IMR-90 (cell line): ENCODE measurements at regions not wholly inside any gene's neighbourhood (a gene's known extent, or its start where the extent isn't known, plus 50 kb on each side); places are given as distances from the start of the nearest gene placed in this dataset.

Experiments
- ATAC-seq: fragments of 200-7000 bp; cut with Tn5 transposase; 2 replicates; pipeline ENCODE4 v1.9.1; 2020; ENCODE audit warnings: low read depth, mild to moderate bottlenecking, moderate library complexity
- BruUV-seq: library from RNA; stranded (reverse); fragments of 400-500 nt; replicated peaks from 2 replicates; lab custom pipeline; 2021; lab: Mats Ljungman, UMichigan
- CTCF ChIA-PET: fragments of 300-600 bp; formaldehyde crosslinking; extraction: SDS; loops from one replicate; lab custom pipeline; 2021; ENCODE audit warnings: antibody characterized with exemption; lab: Yijun Ruan, JAX
- POLR2A ChIA-PET: fragments of 300-600 bp; sonication (Branson Sonifier 250); formaldehyde crosslinking; loops from one replicate; lab custom pipeline; 2022; ENCODE audit warnings: antibody characterized with exemption; ENCODE audit not compliant: unreplicated experiment; lab: Charles Lee
- DNase-seq: peaks from one replicate; pipeline ENCODE4 v3.0.0; 2013
- H2AFZ ChIP-seq: replicated peaks from 2 replicates; pipeline ENCODE3; 2013; ENCODE audit warnings: low read length, mild to moderate bottlenecking; ENCODE audit not compliant: poor library complexity
- H2AK5ac ChIP-seq: 2 replicates; pipeline ENCODE4 v1.6.1; 2013; ENCODE audit warnings: low read depth, low read length, inconsistent platforms
- H2AK9ac ChIP-seq: replicated peaks from 2 replicates; pipeline ENCODE3; 2013; ENCODE audit warnings: mild to moderate bottlenecking, low read depth, low read length, moderate library complexity; ENCODE audit not compliant: poor library complexity
- H2BK120ac ChIP-seq: 2 replicates; pipeline ENCODE4 v1.6.1; 2013; ENCODE audit warnings: low read depth, low read length, inconsistent platforms
- H2BK15ac ChIP-seq: 3 replicates; pipeline ENCODE4 v1.6.1; 2013; ENCODE audit warnings: low read depth, low read length, inconsistent platforms
- H2BK20ac ChIP-seq: 2 replicates; pipeline ENCODE4 v1.6.1; 2013; ENCODE audit warnings: low read depth, mild to moderate bottlenecking, inconsistent platforms, low read length, moderate library complexity
- H2BK5ac ChIP-seq: 2 replicates; pipeline ENCODE4 v1.6.1; 2013; ENCODE audit warnings: mild to moderate bottlenecking, low read depth, low read length, inconsistent platforms; ENCODE audit not compliant: poor library complexity, severe bottlenecking
- H3K14ac ChIP-seq: replicated peaks from 2 replicates; pipeline ENCODE4 v1.6.1; 2013; ENCODE audit warnings: low read depth, low read length, inconsistent platforms
- H3K18ac ChIP-seq: 2 replicates; pipeline ENCODE4 v1.6.1; 2013; ENCODE audit warnings: low read depth, low read length, control low read depth
- H3K23ac ChIP-seq: 2 replicates; pipeline ENCODE4 v1.6.1; 2013; ENCODE audit warnings: low read depth, low read length, inconsistent platforms
- H3K27ac ChIP-seq: 2 replicates; pipeline ENCODE4 v1.5.1; 2013; ENCODE audit warnings: mild to moderate bottlenecking, control low read depth, low read length; ENCODE audit not compliant: insufficient read depth
- H3K27me3 ChIP-seq: 2 replicates; pipeline ENCODE4 v1.6.1; 2013; ENCODE audit warnings: low read length; ENCODE audit not compliant: control insufficient read depth, insufficient read depth
- H3K36me3 ChIP-seq: 2 replicates; pipeline ENCODE4 v1.6.1; 2013; ENCODE audit warnings: low read length, mixed read lengths; ENCODE audit not compliant: control insufficient read depth, insufficient read depth
- H3K4ac ChIP-seq: 2 replicates; pipeline ENCODE4 v1.6.1; 2013; ENCODE audit warnings: low read depth, low read length, inconsistent platforms
- H3K4me1 ChIP-seq: 2 replicates; pipeline ENCODE4 v1.6.1; 2013; ENCODE audit warnings: low read length, mixed read lengths; ENCODE audit not compliant: control insufficient read depth, insufficient read depth
- H3K4me2 ChIP-seq: 2 replicates; pipeline ENCODE4 v1.6.1; 2013; ENCODE audit warnings: low read depth, mild to moderate bottlenecking, control low read depth, low read length, moderate library complexity
- H3K4me3 ChIP-seq: 2 replicates; pipeline ENCODE4 v1.5.1; 2013; ENCODE audit warnings: low read depth, mild to moderate bottlenecking, control low read depth, low read length, moderate library complexity; ENCODE audit not compliant: insufficient read depth
- H3K56ac ChIP-seq: 2 replicates; pipeline ENCODE4 v1.6.1; 2013; ENCODE audit warnings: low read length, inconsistent platforms; ENCODE audit not compliant: insufficient read depth; ENCODE audit errors: extremely low read depth
- H3K79me1 ChIP-seq, 2 experiments: 2 replicates each; pipeline ENCODE4 v1.6.1; 2013; ENCODE audit warnings: low read length in 2 of 2, inconsistent platforms in 1 of 2, low read depth in 1 of 2
- H3K9ac ChIP-seq: 2 replicates; pipeline ENCODE4 v1.6.1; 2013; ENCODE audit warnings: low read depth, low read length, control low read depth
- H3K9me1 ChIP-seq: 2 replicates; pipeline ENCODE4 v1.6.1; 2013; ENCODE audit warnings: low read length, inconsistent platforms; ENCODE audit not compliant: insufficient read depth
- H3K9me3 ChIP-seq: 2 replicates; pipeline ENCODE4 v1.6.1; 2013; ENCODE audit warnings: low read length; ENCODE audit not compliant: control insufficient read depth, insufficient read depth
- H4K20me1 ChIP-seq: 2 replicates; pipeline ENCODE4 v1.6.1; 2013; ENCODE audit warnings: low read length, inconsistent platforms; ENCODE audit not compliant: insufficient read depth
- H4K5ac ChIP-seq: 2 replicates; pipeline ENCODE4 v1.6.1; 2013; ENCODE audit warnings: mild to moderate bottlenecking, low read depth, low read length, control low read depth
- H4K8ac ChIP-seq, 2 experiments: 2 replicates each; pipeline ENCODE4 v1.6.1; 2013; ENCODE audit warnings: low read depth in 2 of 2, low read length in 2 of 2, control low read depth in 1 of 2, inconsistent platforms in 1 of 2
- H4K91ac ChIP-seq: 2 replicates; pipeline ENCODE4 v1.6.1; 2013; ENCODE audit warnings: low read depth, low read length, inconsistent platforms; ENCODE audit not compliant: insufficient read depth
- MAFK ChIP-seq: IDR thresholded peaks from 2 replicates; pipeline ENCODE4 v1.6.1; 2012; ENCODE audit warnings: low read depth, low read length, improper control_type of control experiment
- MAZ ChIP-seq: IDR thresholded peaks from 2 replicates; pipeline ENCODE4 v1.6.1; 2012; ENCODE audit warnings: low read depth, mild to moderate bottlenecking, low read length, improper control_type of control experiment, moderate library complexity, borderline replicate concordance
- RFX5 ChIP-seq: IDR thresholded peaks from 2 replicates; pipeline ENCODE4 v1.8.0; 2012; ENCODE audit warnings: low read depth, mild to moderate bottlenecking, low read length, moderate library complexity
- SMC3 ChIP-seq: fragments of 150-350 bp; IDR thresholded peaks from 2 replicates; pipeline ENCODE4 v1.6.1; 2016; ENCODE audit warnings: low read depth, mild to moderate bottlenecking, antibody characterized with exemption, low read length, moderate library complexity
- WGBS, 2 experiments: methylation state at CpG; one replicate each; pipeline versions ENCODE4 v1.1.5 to v1.1.7; 2013; ENCODE audit warnings: missing lambda C conversion rate in 2 of 2; ENCODE audit not compliant: insufficient read length in 1 of 2; ENCODE audit errors: extremely low coverage in 2 of 2; 5-methylcytosine and 5-hydroxymethylcytosine counted together
- dilution Hi-C: fragments of 300-500 bp; cut with HindIII; formaldehyde crosslinking; loops from one replicate; pipeline ENCODE4 v1.14.3; 2018; ENCODE audit warnings: low sequenced_read_pairs; ENCODE audit not compliant: unreplicated experiment
- in situ Hi-C: fragments of 300-500 bp; cut with MboI; formaldehyde crosslinking; loops from 3 replicates; pipeline ENCODE4 v1.14.3; 2019; ENCODE audit warnings: low sequenced_read_pairs, inconsistent platforms, mixed read lengths
- intact Hi-C: fragments of 100-400 bp; cut with micrococcal nuclease; formaldehyde crosslinking; loops from 2 replicates; pipeline ENCODE4 v1.10.0; 2022
- TF ChIP-seq, protein P1 (sequence below): conservative IDR thresholded peaks from 2 replicates; pipeline ENCODE4 v1.5.1; 2012; ENCODE audit warnings: mild to moderate bottlenecking, low read depth, low read length, improper control_type of control experiment

DNA sequence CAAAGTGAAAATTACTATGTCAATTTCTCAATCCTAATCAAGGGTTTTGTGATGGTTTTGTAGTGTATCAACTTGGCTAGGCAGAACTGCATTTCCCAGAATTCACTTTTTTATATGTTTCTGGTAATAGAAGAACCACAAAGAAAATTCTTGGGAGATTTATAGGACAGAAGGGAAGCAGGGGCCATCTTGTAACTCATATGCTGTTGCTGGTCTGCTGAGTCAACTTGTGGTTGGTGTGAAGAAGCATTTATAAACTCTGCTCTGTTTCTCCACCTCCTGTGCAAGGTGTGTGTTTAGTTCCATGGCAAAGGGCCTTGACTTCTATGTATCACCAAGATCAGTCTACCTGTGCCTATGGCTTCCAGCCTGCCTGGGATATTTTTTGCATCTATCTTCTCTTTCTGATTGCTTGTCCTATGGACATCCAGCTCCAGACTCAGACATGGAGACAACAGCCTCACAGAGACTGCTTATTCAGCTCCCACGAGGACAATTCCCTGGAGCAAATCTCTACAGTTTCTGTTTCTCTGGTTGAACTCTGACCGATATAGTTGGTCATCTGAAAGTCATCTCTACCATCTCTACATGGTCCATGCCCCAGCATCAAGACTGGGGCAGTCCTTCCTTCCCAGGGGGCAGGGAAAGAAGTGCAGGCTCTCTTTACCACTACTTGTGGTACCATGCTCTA, 364.3 kb upstream of the DDHD1 start:
- H3K4me1 ChIP-seq, result peaks cover 31% of the 10 kb centered on the region
- no peak overlapping the region for H3K4me3 ChIP-seq
- H2AFZ ChIP-seq, result peak overlapping the region; percentile 8
- H3K27ac ChIP-seq, result peak overlapping the region; percentile 90
- POLR2A ChIA-PET, result no interaction called here
- H3K79me1 ChIP-seq, result no peaks in the 10 kb centered on the region
- no peak for TF ChIP-seq MAZ
- TF ChIP-seq MAFK, result 0 out of 2 replicates have a peak, but pooled peaks have one; percentile 9
- no peak for TF ChIP-seq RFX5
- no peak for TF ChIP-seq SMC3
- TF ChIP-seq, protein P1, sequence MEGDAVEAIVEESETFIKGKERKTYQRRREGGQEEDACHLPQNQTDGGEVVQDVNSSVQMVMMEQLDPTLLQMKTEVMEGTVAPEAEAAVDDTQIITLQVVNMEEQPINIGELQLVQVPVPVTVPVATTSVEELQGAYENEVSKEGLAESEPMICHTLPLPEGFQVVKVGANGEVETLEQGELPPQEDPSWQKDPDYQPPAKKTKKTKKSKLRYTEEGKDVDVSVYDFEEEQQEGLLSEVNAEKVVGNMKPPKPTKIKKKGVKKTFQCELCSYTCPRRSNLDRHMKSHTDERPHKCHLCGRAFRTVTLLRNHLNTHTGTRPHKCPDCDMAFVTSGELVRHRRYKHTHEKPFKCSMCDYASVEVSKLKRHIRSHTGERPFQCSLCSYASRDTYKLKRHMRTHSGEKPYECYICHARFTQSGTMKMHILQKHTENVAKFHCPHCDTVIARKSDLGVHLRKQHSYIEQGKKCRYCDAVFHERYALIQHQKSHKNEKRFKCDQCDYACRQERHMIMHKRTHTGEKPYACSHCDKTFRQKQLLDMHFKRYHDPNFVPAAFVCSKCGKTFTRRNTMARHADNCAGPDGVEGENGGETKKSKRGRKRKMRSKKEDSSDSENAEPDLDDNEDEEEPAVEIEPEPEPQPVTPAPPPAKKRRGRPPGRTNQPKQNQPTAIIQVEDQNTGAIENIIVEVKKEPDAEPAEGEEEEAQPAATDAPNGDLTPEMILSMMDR, result no peak
- H3K9me3 ChIP-seq, result no peaks in the 10 kb centered on the region
- no peaks in the 10 kb centered on the region for H4K20me1 ChIP-seq
- H3K14ac ChIP-seq, result peak overlapping the region; percentile 64
- H2BK5ac ChIP-seq, result peak overlapping the region; percentile 98
- no peak overlapping the region for H2AK9ac ChIP-seq
- no peak for ATAC-seq
- peak overlapping the region; percentile 89 for H3K4ac ChIP-seq
- peaks cover 15% of the 10 kb centered on the region for H3K9me1 ChIP-seq
- no TSS peak for BruUV-seq
- CTCF ChIA-PET, result interaction anchor here (1.1 kb wide), 1 partner anchor 221 kb away, joined by 4 read pairs; no protein-coding TSS in a partner anchor
- H2BK120ac ChIP-seq, result peak overlapping the region; percentile 85
- peak overlapping the region; percentile 80; the same call in 2 of the 3 replicates for H2BK15ac ChIP-seq
- 0 out of 2 replicates have a peak overlapping the region, but pooled peaks have one; percentile 19 for H3K56ac ChIP-seq
- H2BK20ac ChIP-seq, result peak overlapping the region; percentile 84
- peak; percentile 65 for DNase-seq
- H4K5ac ChIP-seq, result peak overlapping the region; percentile 100
- no peaks in the 10 kb centered on the region for H3K27me3 ChIP-seq
- WGBS, 2 experiments, result 100% methylated on average over 2 of the region's 2 CpGs; no CpG with 5 or more reads in 1 of the 2 experiments
- H3K23ac ChIP-seq, result peak overlapping the region; percentile 18; the same call in 1 of the 2 replicates
- peak overlapping the region; percentile 90 for H4K91ac ChIP-seq
- peak overlapping the region; percentile 99 for H3K18ac ChIP-seq
- in situ Hi-C loops (no loop called here), dilution Hi-C loops (no loop called here), intact Hi-C loops (no loop called here)
- H3K9ac ChIP-seq, result no peak overlapping the region
- no peak overlapping the region for H3K4me2 ChIP-seq
- H2AK5ac ChIP-seq, result peak overlapping the region; percentile 65
- H3K36me3 ChIP-seq, result no peaks in the 10 kb centered on the region
- H4K8ac ChIP-seq, result peak overlapping the region; percentile 37 to 84
